Lower leg skin (tissue), 3 donors: ENCODE measurements at regions not wholly inside any gene's neighbourhood (a gene's known extent, or its start where the extent isn't known, plus 50 kb on each side); places are given as distances from the start of the nearest gene placed in this dataset.

Source experiments
- CTCF ChIP-seq, 3 donors: fragments of 450-650 bp; IDR thresholded peaks; one replicate each; pipeline ENCODE4 v1.5.1; 2016; ENCODE audit warnings: antibody characterized with exemption in 3 of 3, mild to moderate bottlenecking in 3 of 3, moderate library complexity in 2 of 3
- POLR2A ChIP-seq, 2 donors: fragments of 450-650 bp; IDR thresholded peaks; one replicate each; pipeline ENCODE4 v1.6.1; 2016 to 2017; ENCODE audit warnings: antibody characterized with exemption in 2 of 2, mild to moderate bottlenecking in 1 of 2, moderate library complexity in 1 of 2

DNA sequence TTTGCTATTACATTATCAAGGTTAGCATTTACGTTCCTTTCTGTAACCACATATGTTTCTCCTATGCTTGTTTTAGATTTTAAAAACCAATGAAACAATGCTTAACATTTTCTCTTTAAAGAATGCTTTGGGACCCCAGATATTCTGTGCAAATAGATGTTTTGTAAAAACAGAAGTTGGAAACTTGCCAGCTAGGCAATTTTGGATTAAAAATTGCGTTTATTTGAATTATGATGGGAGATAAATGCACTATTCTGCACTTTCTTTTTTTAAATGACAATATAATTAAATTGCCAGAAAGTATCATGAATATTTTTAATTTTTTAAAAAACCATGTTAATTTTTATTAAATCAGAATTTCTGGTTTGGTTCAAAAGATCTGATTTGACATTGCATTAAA is 81.6 kb downstream of the MACIR start:
- TF ChIP-seq CTCF (IDR thresholded peaks at IDR 0.05) (no peak), POLR2A (IDR thresholded peaks at IDR 0.05) (no peak)
